DOHH2 (cell line): ENCODE measurements at regions not wholly inside any gene's neighbourhood (a gene's known extent, or its start where the extent isn't known, plus 50 kb on each side); places are given as distances from the start of the nearest gene placed in this dataset.

ENCODE experiments used
- CTCF ChIP-seq: fragments of 200-600 bp; sonication (generic); IDR thresholded peaks from one replicate; pipeline ENCODE4 v1.5.1; 2014; ENCODE audit warnings: antibody characterized with exemption, mild to moderate bottlenecking, low read depth, low read length; ENCODE audit not compliant: poor library complexity, severe bottlenecking
- EZH2phosphoT487 ChIP-seq: fragments of 200-600 bp; sonication (generic); IDR thresholded peaks from 2 replicates; pipeline ENCODE4 v1.6.1; 2017; ENCODE audit warnings: borderline replicate concordance, mild to moderate bottlenecking, antibody characterized with exemption, low read length, moderate library complexity, mixed read lengths

DNA sequence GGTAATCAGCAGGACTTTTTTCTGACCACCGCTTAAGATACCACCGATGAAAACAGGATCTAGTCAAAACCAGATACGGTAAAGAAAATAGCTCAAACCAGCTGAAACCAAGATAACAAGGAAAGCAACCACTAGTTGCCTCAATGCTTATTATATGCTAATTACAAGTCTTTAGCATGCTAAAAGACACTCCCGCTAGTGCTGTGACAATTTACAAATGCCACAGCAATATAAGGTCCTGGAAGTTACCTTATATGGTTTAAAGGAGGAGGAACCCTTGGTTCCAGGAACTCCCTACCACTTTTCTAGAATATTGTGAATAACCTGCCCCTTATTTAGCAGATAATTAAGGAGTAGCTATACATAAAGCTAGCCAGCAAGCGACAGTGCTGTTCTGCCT lies 976.4 kb upstream of the SEL1L start:
- no peak for TF ChIP-seq CTCF
- TF ChIP-seq EZH2phosphoT487, result no peak
